ENCODE measurements at regions not wholly inside any gene's neighbourhood (a gene's known extent, or its start where the extent isn't known, plus 50 kb on each side); places are given as distances from the start of the nearest gene placed in this dataset.

- WGBS, result 81% methylated on average over 5 of the region's 5 CpGs
- Histone ChIP-seq H3K4me1 (ENCODE audit: control insufficient read depth in 4 of 4, insufficient read depth in 4 of 4, low read length in 3 of 4) (no peaks in the 10 kb centered on the region), H3K27me3 (ENCODE audit: control insufficient read depth in 4 of 4, insufficient read depth in 4 of 4, low read length in 3 of 4) (no peaks in the 10 kb centered on the region), H3K36me3 (ENCODE audit: control insufficient read depth in 4 of 4, insufficient read depth in 3 of 4, low read depth in 1 of 4, low read length in 3 of 4) (no peaks in the 10 kb centered on the region), H3K27ac (ENCODE audit: low read depth in 1 of 2, low read length in 2 of 2) (no peak overlapping the region), H3K9ac (ENCODE audit: low read depth in 1 of 2, low read length in 2 of 2) (no peak overlapping the region), H3K4me3 (ENCODE audit: low read depth in 1 of 3, low read length in 3 of 3) (no peak overlapping the region), H3K9me3 (ENCODE audit: control insufficient read depth in 4 of 4, low read length in 3 of 4) (no peaks in the 10 kb centered on the region)
- DNase-seq (ENCODE audit: low spot score), result no peak
- TF ChIP-seq FOXA1 (IDR thresholded peaks at IDR 0.05) (no peak), CTCF (IDR thresholded peaks at IDR 0.05; ENCODE audit: low read depth, low read length, missing input control) (no peak), RXRA (IDR thresholded peaks at IDR 0.05) (no peak), NR2F2 (IDR thresholded peaks at IDR 0.05) (no peak), REST (IDR thresholded peaks at IDR 0.05) (no peak), SP1 (IDR thresholded peaks at IDR 0.05) (no peak), MAX (IDR thresholded peaks at IDR 0.05) (no peak), ZBTB33 (IDR thresholded peaks at IDR 0.05) (no peak), ATF3 (IDR thresholded peaks at IDR 0.05) (no peak), YY1 (IDR thresholded peaks at IDR 0.05) (no peak)
These were observed 116.0 kb downstream of the MRPL39 start for GRCh38 chr21:25491267-25491666.

GRCh38 chr21:25490742-25491141, 116.5 kb downstream of the MRPL39 start:
- no peak for TF ChIP-seq FOXA1 (IDR thresholded peaks at IDR 0.05)
- no peak for TF ChIP-seq YY1 (IDR thresholded peaks at IDR 0.05)
- TF ChIP-seq SP1 (IDR thresholded peaks at IDR 0.05), result no peak
- no peak for TF ChIP-seq HNF4A (conservative IDR thresholded peaks at IDR 0.05)
- TF ChIP-seq NR2F2 (IDR thresholded peaks at IDR 0.05), result no peak
- no peak for TF ChIP-seq ATF3 (IDR thresholded peaks at IDR 0.05)
- TF ChIP-seq RXRA (IDR thresholded peaks at IDR 0.05), result no peak
- no peak for TF ChIP-seq FOXA2 (IDR thresholded peaks at IDR 0.05)
- no peak for TF ChIP-seq REST (IDR thresholded peaks at IDR 0.05)
- TF ChIP-seq JUND (IDR thresholded peaks at IDR 0.05), result no peak
- TF ChIP-seq HNF4G (IDR thresholded peaks at IDR 0.05), result no peak
- TF ChIP-seq GABPA (IDR thresholded peaks at IDR 0.05 in 1 of 2, conservative IDR thresholded peaks at IDR 0.05 in 1 of 2), result no peak
- no peak for TF ChIP-seq EGR1 (IDR thresholded peaks at IDR 0.05; ENCODE audit: low read depth in 2 of 2)

More at GRCh38 chr21:25490742-25491141, 116.5 kb downstream of the MRPL39 start:
- Histone ChIP-seq H3K27me3 (ENCODE audit: control insufficient read depth in 4 of 4, insufficient read depth in 4 of 4, low read length in 3 of 4) (no peaks in the 10 kb centered on the region), H3K9ac (ENCODE audit: low read depth in 1 of 2, low read length in 2 of 2) (no peak overlapping the region), H3K4me3 (ENCODE audit: low read depth in 1 of 3, low read length in 3 of 3) (no peak overlapping the region), H3K9me3 (ENCODE audit: control insufficient read depth in 4 of 4, low read length in 3 of 4) (no peaks in the 10 kb centered on the region), H3K36me3 (ENCODE audit: control insufficient read depth in 4 of 4, insufficient read depth in 3 of 4, low read depth in 1 of 4, low read length in 3 of 4) (no peaks in the 10 kb centered on the region), H3K27ac (ENCODE audit: low read depth in 1 of 2, low read length in 2 of 2) (no peak overlapping the region), H3K4me1 (ENCODE audit: control insufficient read depth in 4 of 4, insufficient read depth in 4 of 4, low read length in 3 of 4) (no peaks in the 10 kb centered on the region)
- no peak for DNase-seq (ENCODE audit: low spot score)
